ENCODE measurements at regions not wholly inside any gene's neighbourhood (a gene's known extent, or its start where the extent isn't known, plus 50 kb on each side); places are given as distances from the start of the nearest gene placed in this dataset.

DNA sequence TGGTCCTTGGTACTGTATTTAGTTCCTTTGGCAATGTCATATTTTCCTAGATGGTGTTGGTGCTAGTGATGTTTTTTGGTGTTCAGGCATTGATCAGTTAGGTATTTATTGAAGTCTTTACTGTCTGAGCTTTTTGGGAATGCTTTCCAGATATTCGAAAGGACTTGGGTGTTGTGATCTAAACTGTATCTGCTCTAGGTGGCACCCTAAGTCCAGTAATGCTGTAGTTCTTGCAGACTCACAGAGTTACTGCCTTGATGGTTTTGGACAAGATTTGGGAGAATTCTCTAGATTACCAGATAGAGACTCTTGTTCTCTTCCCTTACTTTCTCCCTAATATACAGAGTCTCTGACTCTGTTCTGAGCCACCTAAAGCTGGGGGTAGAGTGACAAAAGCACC is 513.6 kb upstream of the PITX2 start:
- Histone ChIP-seq H4K20me1 (ENCODE audit: insufficient read depth, low read length) (no peaks in the 10 kb centered on the region), H3K27ac (ENCODE audit: insufficient read depth, low read length) (no peak overlapping the region), H3K79me1 (ENCODE audit: low read depth in 1 of 2, low read length in 2 of 2) (no peaks in the 10 kb centered on the region), H2AK5ac (ENCODE audit: low read depth, low read length) (no peak overlapping the region), H4K8ac (ENCODE audit: low read depth in 2 of 2, low read length in 2 of 2) (no peak overlapping the region), H2AK9ac (replicated peaks; ENCODE audit: low read depth, low read length, poor library complexity) (no peak overlapping the region), H3K9me3 (ENCODE audit: control insufficient read depth, insufficient read depth, low read length) (0 out of 2 replicates have a peak, but pooled peaks cover 2% of the 10 kb centered on the region), H3K23ac (ENCODE audit: low read depth, low read length) (no peak overlapping the region), H2BK120ac (ENCODE audit: low read depth, low read length) (no peak overlapping the region), H3K4ac (ENCODE audit: low read depth, low read length) (no peak overlapping the region), H3K27me3 (ENCODE audit: control insufficient read depth, insufficient read depth, low read length) (no peaks in the 10 kb centered on the region), H3K4me2 (ENCODE audit: low read depth, low read length) (no peak overlapping the region), H3K36me3 (ENCODE audit: control insufficient read depth, insufficient read depth, low read length) (no peaks in the 10 kb centered on the region), H2AFZ (replicated peaks; ENCODE audit: low read length, poor library complexity) (no peak overlapping the region), H4K5ac (ENCODE audit: low read depth, low read length) (no peak overlapping the region), H2BK20ac (ENCODE audit: low read depth, low read length) (no peak overlapping the region), H3K9ac (ENCODE audit: low read depth, low read length) (no peak overlapping the region), H3K9me1 (ENCODE audit: insufficient read depth, low read length) (no peaks in the 10 kb centered on the region), H2BK5ac (ENCODE audit: low read depth, low read length, poor library complexity, severe bottlenecking) (no peak overlapping the region), H3K56ac (ENCODE audit: extremely low read depth, insufficient read depth, low read length) (no peak overlapping the region), H2BK15ac (ENCODE audit: low read depth, low read length) (no peak overlapping the region), H3K18ac (ENCODE audit: low read depth, low read length) (no peak overlapping the region), H3K4me3 (ENCODE audit: insufficient read depth, low read depth, low read length) (no peak overlapping the region), H3K4me1 (ENCODE audit: control insufficient read depth, insufficient read depth, low read length) (no peaks in the 10 kb centered on the region), H3K14ac (replicated peaks; ENCODE audit: low read depth, low read length) (no peak overlapping the region), H4K91ac (ENCODE audit: insufficient read depth, low read depth, low read length) (no peak overlapping the region)
- POLR2A ChIA-PET (ENCODE audit: unreplicated experiment): no interaction called here
- TF ChIP-seq MAZ (IDR thresholded peaks at IDR 0.05; ENCODE audit: borderline replicate concordance, low read depth, low read length) (no peak), BHLHE40 (IDR thresholded peaks at IDR 0.05; ENCODE audit: low read depth, low read length) (no peak), SMC3 (IDR thresholded peaks at IDR 0.05; ENCODE audit: low read depth, low read length) (peak; percentile 70), MAFK (IDR thresholded peaks at IDR 0.05; ENCODE audit: low read depth, low read length) (no peak), MXI1 (IDR thresholded peaks at IDR 0.05; ENCODE audit: borderline replicate concordance, low read depth, low read length) (no peak), CHD1 (IDR thresholded peaks at IDR 0.05; ENCODE audit: low read depth, low read length) (no peak), CEBPB (IDR thresholded peaks at IDR 0.05; ENCODE audit: low read depth, low read length) (no peak), RFX5 (IDR thresholded peaks at IDR 0.05; ENCODE audit: low read depth, low read length) (no peak), NFE2L2 (IDR thresholded peaks at IDR 0.05; ENCODE audit: low read depth, low read length) (no peak), RCOR1 (IDR thresholded peaks at IDR 0.05; ENCODE audit: insufficient replicate concordance, low read length) (no peak), POLR2A (IDR thresholded peaks at IDR 0.05; ENCODE audit: low read depth, low read length) (no peak), FOS (IDR thresholded peaks at IDR 0.05; ENCODE audit: low read depth, low read length) (no peak), RAD21 (IDR thresholded peaks at IDR 0.05; ENCODE audit: low read length) (peak; percentile 75)
- TF ChIP-seq, protein P1, sequence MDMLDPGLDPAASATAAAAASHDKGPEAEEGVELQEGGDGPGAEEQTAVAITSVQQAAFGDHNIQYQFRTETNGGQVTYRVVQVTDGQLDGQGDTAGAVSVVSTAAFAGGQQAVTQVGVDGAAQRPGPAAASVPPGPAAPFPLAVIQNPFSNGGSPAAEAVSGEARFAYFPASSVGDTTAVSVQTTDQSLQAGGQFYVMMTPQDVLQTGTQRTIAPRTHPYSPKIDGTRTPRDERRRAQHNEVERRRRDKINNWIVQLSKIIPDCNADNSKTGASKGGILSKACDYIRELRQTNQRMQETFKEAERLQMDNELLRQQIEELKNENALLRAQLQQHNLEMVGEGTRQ (IDR thresholded peaks at IDR 0.05; ENCODE audit: low read depth, low read length): no peak
- TF ChIP-seq, protein P2, sequence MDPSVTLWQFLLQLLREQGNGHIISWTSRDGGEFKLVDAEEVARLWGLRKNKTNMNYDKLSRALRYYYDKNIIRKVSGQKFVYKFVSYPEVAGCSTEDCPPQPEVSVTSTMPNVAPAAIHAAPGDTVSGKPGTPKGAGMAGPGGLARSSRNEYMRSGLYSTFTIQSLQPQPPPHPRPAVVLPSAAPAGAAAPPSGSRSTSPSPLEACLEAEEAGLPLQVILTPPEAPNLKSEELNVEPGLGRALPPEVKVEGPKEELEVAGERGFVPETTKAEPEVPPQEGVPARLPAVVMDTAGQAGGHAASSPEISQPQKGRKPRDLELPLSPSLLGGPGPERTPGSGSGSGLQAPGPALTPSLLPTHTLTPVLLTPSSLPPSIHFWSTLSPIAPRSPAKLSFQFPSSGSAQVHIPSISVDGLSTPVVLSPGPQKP (IDR thresholded peaks at IDR 0.05; ENCODE audit: borderline replicate concordance, low read depth, low read length): no peak
- TF ChIP-seq, protein P3, sequence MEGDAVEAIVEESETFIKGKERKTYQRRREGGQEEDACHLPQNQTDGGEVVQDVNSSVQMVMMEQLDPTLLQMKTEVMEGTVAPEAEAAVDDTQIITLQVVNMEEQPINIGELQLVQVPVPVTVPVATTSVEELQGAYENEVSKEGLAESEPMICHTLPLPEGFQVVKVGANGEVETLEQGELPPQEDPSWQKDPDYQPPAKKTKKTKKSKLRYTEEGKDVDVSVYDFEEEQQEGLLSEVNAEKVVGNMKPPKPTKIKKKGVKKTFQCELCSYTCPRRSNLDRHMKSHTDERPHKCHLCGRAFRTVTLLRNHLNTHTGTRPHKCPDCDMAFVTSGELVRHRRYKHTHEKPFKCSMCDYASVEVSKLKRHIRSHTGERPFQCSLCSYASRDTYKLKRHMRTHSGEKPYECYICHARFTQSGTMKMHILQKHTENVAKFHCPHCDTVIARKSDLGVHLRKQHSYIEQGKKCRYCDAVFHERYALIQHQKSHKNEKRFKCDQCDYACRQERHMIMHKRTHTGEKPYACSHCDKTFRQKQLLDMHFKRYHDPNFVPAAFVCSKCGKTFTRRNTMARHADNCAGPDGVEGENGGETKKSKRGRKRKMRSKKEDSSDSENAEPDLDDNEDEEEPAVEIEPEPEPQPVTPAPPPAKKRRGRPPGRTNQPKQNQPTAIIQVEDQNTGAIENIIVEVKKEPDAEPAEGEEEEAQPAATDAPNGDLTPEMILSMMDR (conservative IDR thresholded peaks at IDR 0.05; ENCODE audit: low read depth, low read length): peak; percentile 60
- peak; percentile 59 for DNase-seq
- 60% methylated on average over 1 of the region's 1 CpG; no CpG with 5 or more reads in 1 of the 2 experiments for WGBS, 2 experiments (ENCODE audit: extremely low coverage in 2 of 2, insufficient read length in 1 of 2)
- in situ Hi-C loops (cut with MboI; ENCODE audit: low sequenced_read_pairs) (loop anchor here (5.0 kb wide), 1 partner anchor 496 kb away; no protein-coding TSS in a partner anchor), intact Hi-C loops (cut with micrococcal nuclease) (loop anchor here (1.0 to 5.0 kb wide), 5 partner anchors 146 to 716 kb away; no protein-coding TSS in a partner anchor), dilution Hi-C loops (cut with HindIII; ENCODE audit: low sequenced_read_pairs, unreplicated experiment) (no loop called here)
- CTCF ChIA-PET: interaction anchor here (0.8 to 1.2 kb wide), 2 partner anchors 494 to 498 kb away, joined by 3 to 4 read pairs; no protein-coding TSS in a partner anchor
- BruUV-seq (replicated peaks): no TSS peak
- ATAC-seq (ENCODE audit: low read depth): peak; percentile 73

All from IMR-90 (cell line).